HFF-Myc (cell line): ENCODE measurements at regions not wholly inside any gene's neighbourhood (a gene's known extent, or its start where the extent isn't known, plus 50 kb on each side); places are given as distances from the start of the nearest gene placed in this dataset.

Experiments
- DNase-seq: peaks from one replicate; pipeline ENCODE4 v3.0.0-alpha.2; 2011; ENCODE audit warnings: low read depth; ENCODE audit errors: extremely low read depth
- H3K4me3 ChIP-seq: replicated peaks from 2 replicates; pipeline ENCODE4 v1.5.1; 2011; ENCODE audit warnings: low read depth, mild to moderate bottlenecking, control low read depth, low read length
- TF ChIP-seq, protein P1 (sequence below): IDR thresholded peaks from 2 replicates; pipeline ENCODE4 v1.5.1; 2012; ENCODE audit warnings: mild to moderate bottlenecking, low read depth, low read length, control low read depth; ENCODE audit errors: missing control alignments

DNA sequence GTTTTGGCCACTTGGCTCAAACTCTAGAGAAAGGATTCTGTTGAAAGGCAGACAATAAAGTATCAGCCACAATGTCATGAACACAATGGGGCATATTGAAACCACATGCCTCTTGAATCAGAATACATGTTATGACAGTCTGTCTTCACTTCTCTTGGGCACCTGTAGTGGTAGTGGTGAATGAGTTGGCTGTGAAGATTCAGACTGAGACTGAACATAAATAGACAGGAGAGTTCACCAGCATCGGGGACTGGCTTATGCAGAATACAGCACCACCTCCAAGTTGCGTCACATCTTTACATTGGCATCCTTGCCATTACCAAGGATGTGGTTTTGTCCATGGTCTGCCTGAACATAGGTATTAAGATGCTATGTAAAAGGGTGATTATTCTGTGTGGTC, 336.8 kb downstream of the MYCN start:
- H3K4me3 ChIP-seq: no peak overlapping the region
- DNase-seq: no peak
- TF ChIP-seq, protein P1, sequence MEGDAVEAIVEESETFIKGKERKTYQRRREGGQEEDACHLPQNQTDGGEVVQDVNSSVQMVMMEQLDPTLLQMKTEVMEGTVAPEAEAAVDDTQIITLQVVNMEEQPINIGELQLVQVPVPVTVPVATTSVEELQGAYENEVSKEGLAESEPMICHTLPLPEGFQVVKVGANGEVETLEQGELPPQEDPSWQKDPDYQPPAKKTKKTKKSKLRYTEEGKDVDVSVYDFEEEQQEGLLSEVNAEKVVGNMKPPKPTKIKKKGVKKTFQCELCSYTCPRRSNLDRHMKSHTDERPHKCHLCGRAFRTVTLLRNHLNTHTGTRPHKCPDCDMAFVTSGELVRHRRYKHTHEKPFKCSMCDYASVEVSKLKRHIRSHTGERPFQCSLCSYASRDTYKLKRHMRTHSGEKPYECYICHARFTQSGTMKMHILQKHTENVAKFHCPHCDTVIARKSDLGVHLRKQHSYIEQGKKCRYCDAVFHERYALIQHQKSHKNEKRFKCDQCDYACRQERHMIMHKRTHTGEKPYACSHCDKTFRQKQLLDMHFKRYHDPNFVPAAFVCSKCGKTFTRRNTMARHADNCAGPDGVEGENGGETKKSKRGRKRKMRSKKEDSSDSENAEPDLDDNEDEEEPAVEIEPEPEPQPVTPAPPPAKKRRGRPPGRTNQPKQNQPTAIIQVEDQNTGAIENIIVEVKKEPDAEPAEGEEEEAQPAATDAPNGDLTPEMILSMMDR: no peak

DNA sequence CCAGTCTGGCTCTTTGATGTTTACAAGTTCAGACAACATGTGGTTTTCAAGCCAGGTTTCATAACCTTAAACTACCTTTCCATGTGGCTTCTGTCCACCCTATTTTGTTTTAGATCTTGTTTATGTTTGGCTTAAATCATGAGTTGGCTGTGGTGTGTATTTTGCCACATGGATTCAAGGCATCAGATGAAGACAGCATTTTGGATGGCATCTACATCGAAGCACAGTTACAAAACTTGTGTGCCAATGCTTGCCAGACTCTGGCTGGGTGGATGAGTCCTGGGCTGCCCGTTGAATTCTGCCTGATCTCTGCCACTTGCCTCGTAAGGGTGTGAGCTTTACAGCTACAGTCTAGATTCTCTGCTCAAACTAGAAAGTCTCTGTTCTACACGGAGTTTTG, 335.3 kb downstream of the MYCN start:
- TF ChIP-seq, protein P1: no peak
- H3K4me3 ChIP-seq: no peak overlapping the region
- no peak for DNase-seq

DNA sequence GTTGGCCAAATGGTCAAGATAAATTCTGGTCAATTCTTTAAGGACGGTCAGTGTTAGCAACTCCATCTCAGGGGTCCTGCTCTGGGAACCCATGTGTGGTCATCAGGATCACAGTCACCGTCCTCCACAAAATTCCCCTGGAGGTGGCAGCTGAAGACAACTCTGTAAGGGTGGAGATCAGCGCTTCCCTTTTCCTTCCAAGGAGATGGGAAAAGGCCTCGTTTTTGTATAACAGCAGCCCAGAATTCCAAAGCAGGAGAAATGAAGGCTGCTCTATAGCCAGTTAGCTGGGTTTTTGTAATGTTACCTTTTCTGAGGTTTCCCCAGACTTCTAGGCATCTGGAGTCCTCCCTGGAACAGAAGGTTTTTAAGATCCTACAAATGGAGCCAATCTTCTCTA, 334.8 kb downstream of the MYCN start:
- TF ChIP-seq, protein P1: no peak
- DNase-seq: no peak
- H3K4me3 ChIP-seq: no peak overlapping the region

DNA sequence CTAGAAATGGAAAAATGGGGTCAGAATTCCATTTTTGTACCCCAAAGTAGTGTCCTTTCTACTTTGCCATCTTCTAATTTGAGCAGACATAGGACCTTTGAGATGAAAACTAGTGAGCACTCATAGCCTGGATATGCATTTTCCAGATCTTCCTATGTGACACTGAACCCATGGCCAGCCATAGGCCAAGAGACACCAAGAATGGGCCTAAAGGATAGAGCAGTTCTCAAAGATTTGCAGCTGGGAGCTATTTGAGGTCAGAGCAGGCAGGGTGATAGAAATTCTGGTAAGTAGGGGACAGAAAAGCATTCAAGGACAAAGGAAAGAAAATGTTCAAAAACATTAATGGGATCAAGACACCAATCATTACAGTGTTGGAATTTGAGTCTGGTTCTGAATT, 332.8 kb downstream of the MYCN start:
- TF ChIP-seq, protein P1: no peak
- no peak overlapping the region for H3K4me3 ChIP-seq
- DNase-seq: no peak

DNA sequence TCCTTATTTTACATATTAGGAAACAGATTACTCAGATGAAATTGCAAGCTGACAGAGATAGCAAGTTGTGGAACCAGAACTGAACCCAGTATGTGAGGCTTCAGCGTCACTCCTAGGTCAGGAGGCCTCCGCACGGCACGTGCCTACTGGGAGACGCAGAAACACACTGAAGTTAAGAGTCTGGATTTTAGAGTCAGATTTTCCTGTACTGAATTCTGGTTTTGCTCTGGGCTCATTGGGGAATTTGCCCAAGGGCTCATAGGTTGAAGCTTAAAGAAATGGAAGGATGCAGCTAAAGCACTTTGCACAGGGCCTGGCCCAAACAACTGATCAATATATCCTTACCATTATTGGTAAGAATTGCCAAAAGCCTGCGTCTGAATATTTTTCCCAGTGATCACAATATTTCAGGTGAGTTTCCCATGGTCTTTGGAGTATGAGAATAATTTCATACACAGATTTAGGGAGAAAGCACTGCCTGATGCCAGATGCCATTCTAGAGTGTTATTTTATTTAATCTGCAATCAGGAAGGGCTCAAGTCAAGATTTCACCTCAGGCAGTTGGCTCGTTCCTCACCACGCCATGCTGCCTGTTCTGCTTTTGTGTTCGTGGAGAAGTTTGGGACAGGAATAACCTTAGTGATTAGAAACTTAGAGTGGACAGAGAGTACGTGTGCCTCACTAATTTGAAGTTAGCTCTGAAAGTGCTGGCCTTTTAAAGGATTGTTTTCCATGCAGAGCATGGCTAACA, 331.9 kb downstream of the MYCN start:
- no peak overlapping the region for H3K4me3 ChIP-seq
- TF ChIP-seq, protein P1: no peak
- DNase-seq: no peak

DNA sequence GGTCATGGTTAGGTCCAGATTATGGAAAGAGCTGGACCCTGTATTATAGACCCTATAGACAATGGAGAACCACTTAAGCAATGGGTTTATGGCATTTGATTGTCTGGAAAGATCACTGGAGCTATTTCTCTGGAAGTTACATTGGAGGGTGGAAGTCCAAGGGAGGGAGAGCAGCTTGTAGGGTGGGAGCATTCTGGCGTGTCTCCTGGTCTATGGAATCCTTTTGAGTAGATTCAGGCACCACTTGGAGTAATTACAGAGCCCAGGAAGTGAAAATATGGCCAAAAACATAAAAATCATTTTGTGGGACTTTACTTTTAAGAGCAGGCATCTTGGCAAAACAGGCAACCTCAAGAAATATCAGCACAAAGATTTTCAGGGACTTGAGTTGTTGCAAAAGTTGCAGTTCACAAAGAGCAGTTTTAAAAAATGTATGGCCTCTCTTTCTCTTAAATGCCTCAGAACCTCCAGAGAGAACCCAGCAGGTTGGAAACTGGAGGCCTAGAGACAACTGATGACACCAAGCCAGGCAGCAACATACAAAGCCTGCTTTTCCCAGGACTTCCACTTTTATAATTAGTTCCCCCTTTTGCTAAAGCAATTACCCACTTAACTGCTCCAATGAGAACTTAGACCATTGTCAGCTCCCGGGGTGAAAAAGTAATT, 331.0 kb downstream of the MYCN start:
- TF ChIP-seq, protein P1: no peak
- no peak overlapping the region for H3K4me3 ChIP-seq
- DNase-seq: no peak
